OCI-LY7 (cell line): ENCODE measurements at regions not wholly inside any gene's neighbourhood (a gene's known extent, or its start where the extent isn't known, plus 50 kb on each side); places are given as distances from the start of the nearest gene placed in this dataset.

Experiments
- CTCF ChIP-seq: fragments of 200-600 bp; sonication (generic); conservative IDR thresholded peaks from 2 replicates; pipeline ENCODE4 v1.5.1; 2014; ENCODE audit warnings: mild to moderate bottlenecking, antibody characterized with exemption, low read length, moderate library complexity, mixed read lengths
- EZH2phosphoT487 ChIP-seq: fragments of 200-600 bp; sonication (generic); IDR thresholded peaks from 2 replicates; pipeline ENCODE4 v1.6.1; 2018; ENCODE audit warnings: low read depth, borderline replicate concordance, mild to moderate bottlenecking, mixed run types, antibody characterized with exemption, low read length, moderate library complexity, mixed read lengths

GRCh38 chr14:100674897-100675619 is 51.6 kb upstream of the DLK1 start:
- TF ChIP-seq CTCF (no peak), EZH2phosphoT487 (no peak)
